ENCODE measurements at regions not wholly inside any gene's neighbourhood (a gene's known extent, or its start where the extent isn't known, plus 50 kb on each side); places are given as distances from the start of the nearest gene placed in this dataset.
A peak's percentile ranks its signal among the peaks of the same experiment; 100 is the strongest.

GRCh38 chr4:38236003-38236402 is 275.8 kb downstream of the PTTG2 start:
- no peak for DNase-seq (ENCODE audit: low read depth)
- H3K4me3 ChIP-seq (ENCODE audit: low read depth, low read length): no peak overlapping the region
- TF ChIP-seq CTCF (conservative IDR thresholded peaks at IDR 0.05; ENCODE audit: low read depth, low read length): no peak

- no peak for TF ChIP-seq CTCF (conservative IDR thresholded peaks at IDR 0.05; ENCODE audit: low read depth, low read length)
- no peak overlapping the region for H3K4me3 ChIP-seq (ENCODE audit: low read depth, low read length)
- DNase-seq (ENCODE audit: low read depth): no peak
These were observed 276.3 kb downstream of the PTTG2 start for GRCh38 chr4:38236503-38236902.

GRCh38 chr4:38237139-38237538 is 276.9 kb downstream of the PTTG2 start:
- DNase-seq (ENCODE audit: low read depth): no peak
- peak; percentile 3 for TF ChIP-seq CTCF (conservative IDR thresholded peaks at IDR 0.05; ENCODE audit: low read depth, low read length)
- H3K4me3 ChIP-seq (ENCODE audit: low read depth, low read length): no peak overlapping the region

- no peak for DNase-seq (ENCODE audit: low read depth)
- H3K4me3 ChIP-seq (ENCODE audit: low read depth, low read length): no peak overlapping the region
- TF ChIP-seq CTCF (conservative IDR thresholded peaks at IDR 0.05; ENCODE audit: low read depth, low read length): no peak
These were observed 281.3 kb downstream of the PTTG2 start for GRCh38 chr4:38241541-38241940.

GRCh38 chr4:38242101-38242500 is 281.9 kb downstream of the PTTG2 start:
- no peak for TF ChIP-seq CTCF (conservative IDR thresholded peaks at IDR 0.05; ENCODE audit: low read depth, low read length)
- DNase-seq (ENCODE audit: low read depth): no peak

GRCh38 chr4:38242822-38243387 is 282.7 kb downstream of the PTTG2 start:
- no peak for DNase-seq (ENCODE audit: low read depth)
- H3K4me3 ChIP-seq (ENCODE audit: low read depth, low read length): no peak overlapping the region
- TF ChIP-seq CTCF (conservative IDR thresholded peaks at IDR 0.05; ENCODE audit: low read depth, low read length): no peak

More at GRCh38 chr4:38242101-38242500, 281.9 kb downstream of the PTTG2 start:
- no peak overlapping the region for H3K4me3 ChIP-seq (ENCODE audit: low read depth, low read length)

- no peak for DNase-seq (ENCODE audit: low read depth)
- TF ChIP-seq CTCF (conservative IDR thresholded peaks at IDR 0.05; ENCODE audit: low read depth, low read length): no peak
- H3K4me3 ChIP-seq (ENCODE audit: low read depth, low read length): no peak overlapping the region
These were observed 283.3 kb downstream of the PTTG2 start for GRCh38 chr4:38243388-38244053.
